ENCODE measurements at regions not wholly inside any gene's neighbourhood (a gene's known extent, or its start where the extent isn't known, plus 50 kb on each side); places are given as distances from the start of the nearest gene placed in this dataset.

DNA sequence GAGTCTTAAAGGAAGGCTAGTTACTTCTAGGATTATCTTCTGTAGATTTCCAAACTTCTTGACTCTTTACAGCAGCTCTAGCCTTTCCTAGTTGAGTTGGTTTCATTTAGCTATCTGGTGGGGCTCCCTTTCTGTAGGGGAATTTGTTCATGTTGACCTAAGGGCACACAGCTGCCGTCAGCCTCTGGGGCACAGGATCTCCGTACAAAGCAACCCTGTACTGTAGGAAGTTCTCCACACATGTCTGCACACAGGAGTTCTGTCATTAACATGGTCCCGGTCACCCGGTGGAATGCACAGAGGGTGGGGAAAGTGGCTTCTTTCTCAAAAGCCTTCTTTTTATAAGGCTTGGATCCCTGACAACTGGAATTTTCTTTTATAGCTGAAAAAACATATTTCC is 88.7 kb upstream of the TNIK start:
- TF ChIP-seq POLR2AphosphoS5 (IDR thresholded peaks at IDR 0.05; ENCODE audit: low read depth, low read length) (no peak), POLR2A (IDR thresholded peaks at IDR 0.05; ENCODE audit: low read depth, low read length) (no peak)

Measured in GM12892 (cell line).